ENCODE measurements at regions not wholly inside any gene's neighbourhood (a gene's known extent, or its start where the extent isn't known, plus 50 kb on each side); places are given as distances from the start of the nearest gene placed in this dataset.

DNA sequence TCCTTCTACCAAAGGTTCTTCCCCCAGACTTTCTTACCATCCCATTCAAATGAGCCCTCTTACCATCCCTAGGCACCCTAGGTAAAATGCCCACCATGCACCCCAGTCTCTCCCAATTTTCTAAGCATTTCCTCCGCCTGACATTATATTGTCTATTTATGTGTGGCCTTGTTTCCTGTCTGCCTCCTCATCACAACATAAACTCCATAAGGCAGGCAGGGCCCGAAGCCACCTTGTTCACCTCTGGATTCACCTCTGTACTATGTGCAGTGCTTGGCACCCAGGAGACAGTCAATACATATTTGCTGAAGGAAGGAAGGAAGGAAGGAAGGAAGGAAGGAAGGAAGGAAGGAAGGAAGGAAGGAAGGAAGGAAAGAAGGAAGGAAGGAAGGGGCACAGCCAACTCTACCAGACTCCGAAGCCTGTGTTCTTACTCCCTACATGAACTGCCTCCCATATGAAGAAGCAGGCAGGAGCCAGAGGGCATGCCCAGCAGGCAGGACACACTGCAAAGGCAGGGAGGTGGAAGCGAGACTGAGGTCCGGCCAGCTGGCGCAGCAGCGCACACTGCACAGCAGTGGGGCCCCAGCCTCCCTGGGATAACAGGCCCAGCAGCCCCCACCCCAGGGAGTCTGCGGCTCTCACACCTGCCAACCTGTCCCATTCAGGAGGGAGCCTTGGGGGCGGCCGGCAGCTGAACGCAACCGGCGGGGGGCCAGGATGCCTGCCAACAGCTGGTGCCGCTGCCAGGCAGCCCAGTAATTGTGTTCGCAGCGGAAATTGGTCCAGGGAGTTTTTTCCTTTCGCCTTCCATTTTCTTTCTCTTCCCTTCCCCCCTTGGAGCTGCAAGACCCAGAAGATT, 106.0 kb upstream of the LINGO1 start:
- DNase-seq (ENCODE audit: low spot score) = no peak
- TF ChIP-seq CTCF (IDR thresholded peaks at IDR 0.05; ENCODE audit: extremely low read depth, missing control alignments) = no peak

- TF ChIP-seq CTCF (IDR thresholded peaks at IDR 0.05; ENCODE audit: extremely low read depth, missing control alignments) = no peak
- no peak for DNase-seq (ENCODE audit: low spot score)
These were observed 105.3 kb upstream of the LINGO1 start for GRCh38 chr15:77738038-77738370.

- TF ChIP-seq CTCF (IDR thresholded peaks at IDR 0.05; ENCODE audit: extremely low read depth, missing control alignments) = no peak
- no peak for DNase-seq (ENCODE audit: low spot score)
These were observed 104.7 kb upstream of the LINGO1 start for GRCh38 chr15:77737238-77738037.

- TF ChIP-seq CTCF (IDR thresholded peaks at IDR 0.05; ENCODE audit: extremely low read depth, missing control alignments) = no peak
- DNase-seq (ENCODE audit: low spot score) = no peak
These were observed 101.6 kb upstream of the LINGO1 start for GRCh38 chr15:77734306-77734705.

GRCh38 chr15:77733579-77734300, 101.0 kb upstream of the LINGO1 start:
- no peak for TF ChIP-seq CTCF (IDR thresholded peaks at IDR 0.05; ENCODE audit: extremely low read depth, missing control alignments)

DNA sequence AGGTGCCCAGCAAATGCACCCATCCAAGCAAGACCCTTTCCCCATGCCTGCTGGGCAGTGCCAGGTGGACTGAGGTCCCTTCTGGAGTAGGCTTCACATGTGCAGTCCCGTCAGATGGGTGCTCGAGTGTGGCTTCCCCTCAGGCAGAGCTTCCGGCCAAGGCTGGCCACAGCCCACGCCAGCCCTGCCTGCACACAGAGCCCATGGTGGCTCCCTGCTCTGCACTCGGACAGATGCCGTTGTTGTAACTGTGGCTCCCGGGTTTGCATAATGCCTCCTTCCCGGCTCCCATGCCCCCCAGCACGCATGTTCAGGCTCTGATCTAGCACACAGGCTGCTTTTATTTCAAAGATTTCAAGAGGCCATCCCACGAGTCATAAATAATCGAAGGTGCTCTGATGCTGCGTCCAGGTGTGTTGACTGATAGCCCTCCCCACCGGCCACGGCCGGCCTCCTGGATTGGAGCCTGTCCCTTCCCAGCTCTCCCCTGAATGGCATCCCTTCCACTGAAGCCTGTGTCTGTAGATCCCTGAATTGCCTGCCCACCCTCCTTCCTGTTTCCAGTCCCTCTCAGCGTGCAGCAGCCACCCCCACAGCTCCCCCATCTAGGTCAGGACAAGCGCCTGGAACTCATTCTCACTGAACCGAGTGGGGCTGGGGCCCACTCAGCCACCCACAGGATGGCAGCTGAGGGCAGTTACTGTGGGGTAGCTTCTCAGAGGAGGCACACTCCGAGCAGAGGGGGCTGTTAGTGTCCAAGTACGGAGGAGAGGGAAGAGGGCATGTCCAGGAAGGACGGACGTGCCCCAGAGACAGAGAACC, 100.0 kb upstream of the LINGO1 start:
- DNase-seq (ENCODE audit: low spot score) = no peak
- TF ChIP-seq CTCF (IDR thresholded peaks at IDR 0.05; ENCODE audit: extremely low read depth, missing control alignments) = no peak

More at GRCh38 chr15:77733579-77734300, 101.0 kb upstream of the LINGO1 start:
- no peak for DNase-seq (ENCODE audit: low spot score)
